HEK293 (cell line): ENCODE measurements at regions not wholly inside any gene's neighbourhood (a gene's known extent, or its start where the extent isn't known, plus 50 kb on each side); places are given as distances from the start of the nearest gene placed in this dataset.

ENCODE experiments used
- CTCF ChIP-seq: fragments of 450-650 bp; formaldehyde crosslinking; IDR thresholded peaks from 2 replicates; pipeline ENCODE4 v1.5.1; 2016; ENCODE audit warnings: missing biosample characterization, missing genetic modification characterization
- ELK4 ChIP-seq: IDR thresholded peaks from 2 replicates; pipeline ENCODE4 v1.6.1; 2011; ENCODE audit warnings: mild to moderate bottlenecking, low read depth, low read length, borderline replicate concordance
- TCF7L2 ChIP-seq: IDR thresholded peaks from 2 replicates; pipeline ENCODE4 v1.6.1; 2011; ENCODE audit warnings: low read depth, mild to moderate bottlenecking, inconsistent platforms, low read length, moderate library complexity, borderline replicate concordance
- YY1 ChIP-seq: fragments of 450-650 bp; formaldehyde crosslinking; IDR thresholded peaks from 2 replicates; pipeline ENCODE4 v1.5.1; 2018; ENCODE audit warnings: missing biosample characterization, missing genetic modification characterization
- ZBTB11 ChIP-seq: fragments of 450-650 bp; formaldehyde crosslinking; conservative IDR thresholded peaks from 2 replicates; pipeline ENCODE4 v1.5.1; 2016; ENCODE audit warnings: low read depth, missing biosample characterization, missing genetic modification characterization
- ZBTB21 ChIP-seq: fragments of 450-650 bp; formaldehyde crosslinking; IDR thresholded peaks from 2 replicates; pipeline ENCODE4 v1.5.1; 2017; ENCODE audit warnings: missing biosample characterization, missing genetic modification characterization
- ZBTB26 ChIP-seq: fragments of 450-650 bp; formaldehyde crosslinking; optimal IDR thresholded peaks from 2 replicates; pipeline ENCODE3; 2016; ENCODE audit warnings: missing biosample characterization, mild to moderate bottlenecking, missing genetic modification characterization
- ZNF174 ChIP-seq: fragments of 450-650 bp; formaldehyde crosslinking; IDR thresholded peaks from 2 replicates; pipeline ENCODE4 v1.5.0; 2017; ENCODE audit warnings: missing biosample characterization, mild to moderate bottlenecking, missing genetic modification characterization
- ZNF394 ChIP-seq: fragments of 450-650 bp; formaldehyde crosslinking; IDR thresholded peaks from 2 replicates; pipeline ENCODE4 v1.5.1; 2016; ENCODE audit warnings: missing biosample characterization, missing genetic modification characterization, mild to moderate bottlenecking, moderate library complexity, borderline replicate concordance
- ZNF514 ChIP-seq: fragments of 450-650 bp; formaldehyde crosslinking; IDR thresholded peaks from 2 replicates; pipeline ENCODE4 v1.5.1; 2016; ENCODE audit warnings: missing biosample characterization, missing genetic modification characterization
- ZNF530 ChIP-seq: fragments of 450-650 bp; formaldehyde crosslinking; IDR thresholded peaks from 2 replicates; pipeline ENCODE4 v1.5.1; 2016; ENCODE audit warnings: low read depth, missing biosample characterization, missing genetic modification characterization
- ZNF580 ChIP-seq: fragments of 450-650 bp; formaldehyde crosslinking; IDR thresholded peaks from 2 replicates; pipeline ENCODE4 v1.5.1; 2016; ENCODE audit warnings: missing biosample characterization, missing genetic modification characterization

GRCh38 chr5:92678640-92679039 is 902.4 kb downstream of the NR2F1-AS1 start:
- TF ChIP-seq CTCF (tag by site-specific recombination) (peak; percentile 38; the same call in 1 of the 2 replicates), ZNF580 (tag by site-specific recombination) (no peak), ELK4 (no peak), TCF7L2 (no peak), ZNF530 (tag by site-specific recombination) (no peak), ZBTB11 (tag by site-specific recombination) (no peak), ZBTB26 (no peak), ZNF394 (tag by site-specific recombination) (no peak), ZBTB21 (no peak), ZNF174 (tag by site-specific recombination) (no peak), YY1 (tag by site-specific recombination) (no peak), ZNF514 (tag by site-specific recombination) (no peak)
